ENCODE measurements at regions not wholly inside any gene's neighbourhood (a gene's known extent, or its start where the extent isn't known, plus 50 kb on each side); places are given as distances from the start of the nearest gene placed in this dataset.

GRCh38 chr6:227074-227782, 65.1 kb upstream of the DUSP22 start (continued):
- TF ChIP-seq ZBTB33 (IDR thresholded peaks at IDR 0.05) (no peak), EP300 (IDR thresholded peaks at IDR 0.05; ENCODE audit: borderline replicate concordance in 1 of 2, control insufficient read depth in 1 of 2, low read depth in 2 of 2, low read length in 2 of 2) (peak in 1 of 2 experiments; percentile 75; a peak in 2 of 4 replicates), FOS (IDR thresholded peaks at IDR 0.05; ENCODE audit: borderline replicate concordance, extremely low read depth, insufficient read length) (no peak), IKZF2 (IDR thresholded peaks at IDR 0.05) (peak; percentile 65 to 67; a peak in 3 of 4 replicates), MEF2A (IDR thresholded peaks at IDR 0.05; ENCODE audit: insufficient read depth, low read depth, low read length) (0 out of 2 replicates have a peak, but pooled peaks have one; percentile 49), BCLAF1 (IDR thresholded peaks at IDR 0.05) (no peak), YY1 (IDR thresholded peaks at IDR 0.05; ENCODE audit: low read depth, low read length) (peak; percentile 81), SP1 (IDR thresholded peaks at IDR 0.05; ENCODE audit: low read depth, low read length) (peak; percentile 38), SIX5 (IDR thresholded peaks at IDR 0.05; ENCODE audit: low read depth, low read length, severe bottlenecking) (no peak), NFIC (IDR thresholded peaks at IDR 0.05; ENCODE audit: low read depth, low read length) (no peak)
- TF ChIP-seq, protein P1, sequence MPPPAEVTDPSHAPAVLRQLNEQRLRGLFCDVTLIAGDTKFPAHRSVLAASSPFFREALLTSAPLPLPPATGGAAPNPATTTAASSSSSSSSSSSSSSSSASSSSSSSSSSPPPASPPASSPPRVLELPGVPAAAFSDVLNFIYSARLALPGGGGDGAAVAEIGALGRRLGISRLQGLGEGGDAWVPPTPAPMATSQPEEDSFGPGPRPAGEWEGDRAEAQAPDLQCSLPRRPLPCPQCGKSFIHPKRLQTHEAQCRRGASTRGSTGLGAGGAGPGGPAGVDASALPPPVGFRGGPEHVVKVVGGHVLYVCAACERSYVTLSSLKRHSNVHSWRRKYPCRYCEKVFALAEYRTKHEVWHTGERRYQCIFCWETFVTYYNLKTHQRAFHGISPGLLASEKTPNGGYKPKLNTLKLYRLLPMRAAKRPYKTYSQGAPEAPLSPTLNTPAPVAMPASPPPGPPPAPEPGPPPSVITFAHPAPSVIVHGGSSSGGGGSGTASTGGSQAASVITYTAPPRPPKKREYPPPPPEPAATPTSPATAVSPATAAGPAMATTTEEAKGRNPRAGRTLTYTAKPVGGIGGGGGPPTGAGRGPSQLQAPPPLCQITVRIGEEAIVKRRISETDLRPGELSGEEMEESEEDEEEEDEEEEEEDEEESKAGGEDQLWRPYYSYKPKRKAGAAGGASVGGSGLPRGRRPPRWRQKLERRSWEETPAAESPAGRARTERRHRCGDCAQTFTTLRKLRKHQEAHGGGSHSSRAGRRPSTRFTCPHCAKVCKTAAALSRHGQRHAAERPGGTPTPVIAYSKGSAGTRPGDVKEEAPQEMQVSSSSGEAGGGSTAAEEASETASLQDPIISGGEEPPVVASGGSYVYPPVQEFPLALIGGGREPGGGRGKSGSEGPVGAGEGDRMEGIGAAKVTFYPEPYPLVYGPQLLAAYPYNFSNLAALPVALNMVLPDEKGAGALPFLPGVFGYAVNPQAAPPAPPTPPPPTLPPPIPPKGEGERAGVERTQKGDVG (CRISPR knock-in tag; IDR thresholded peaks at IDR 0.05) = peak; percentile 75; the same call in 1 of the 2 replicates
- TF ChIP-seq, protein P2, sequence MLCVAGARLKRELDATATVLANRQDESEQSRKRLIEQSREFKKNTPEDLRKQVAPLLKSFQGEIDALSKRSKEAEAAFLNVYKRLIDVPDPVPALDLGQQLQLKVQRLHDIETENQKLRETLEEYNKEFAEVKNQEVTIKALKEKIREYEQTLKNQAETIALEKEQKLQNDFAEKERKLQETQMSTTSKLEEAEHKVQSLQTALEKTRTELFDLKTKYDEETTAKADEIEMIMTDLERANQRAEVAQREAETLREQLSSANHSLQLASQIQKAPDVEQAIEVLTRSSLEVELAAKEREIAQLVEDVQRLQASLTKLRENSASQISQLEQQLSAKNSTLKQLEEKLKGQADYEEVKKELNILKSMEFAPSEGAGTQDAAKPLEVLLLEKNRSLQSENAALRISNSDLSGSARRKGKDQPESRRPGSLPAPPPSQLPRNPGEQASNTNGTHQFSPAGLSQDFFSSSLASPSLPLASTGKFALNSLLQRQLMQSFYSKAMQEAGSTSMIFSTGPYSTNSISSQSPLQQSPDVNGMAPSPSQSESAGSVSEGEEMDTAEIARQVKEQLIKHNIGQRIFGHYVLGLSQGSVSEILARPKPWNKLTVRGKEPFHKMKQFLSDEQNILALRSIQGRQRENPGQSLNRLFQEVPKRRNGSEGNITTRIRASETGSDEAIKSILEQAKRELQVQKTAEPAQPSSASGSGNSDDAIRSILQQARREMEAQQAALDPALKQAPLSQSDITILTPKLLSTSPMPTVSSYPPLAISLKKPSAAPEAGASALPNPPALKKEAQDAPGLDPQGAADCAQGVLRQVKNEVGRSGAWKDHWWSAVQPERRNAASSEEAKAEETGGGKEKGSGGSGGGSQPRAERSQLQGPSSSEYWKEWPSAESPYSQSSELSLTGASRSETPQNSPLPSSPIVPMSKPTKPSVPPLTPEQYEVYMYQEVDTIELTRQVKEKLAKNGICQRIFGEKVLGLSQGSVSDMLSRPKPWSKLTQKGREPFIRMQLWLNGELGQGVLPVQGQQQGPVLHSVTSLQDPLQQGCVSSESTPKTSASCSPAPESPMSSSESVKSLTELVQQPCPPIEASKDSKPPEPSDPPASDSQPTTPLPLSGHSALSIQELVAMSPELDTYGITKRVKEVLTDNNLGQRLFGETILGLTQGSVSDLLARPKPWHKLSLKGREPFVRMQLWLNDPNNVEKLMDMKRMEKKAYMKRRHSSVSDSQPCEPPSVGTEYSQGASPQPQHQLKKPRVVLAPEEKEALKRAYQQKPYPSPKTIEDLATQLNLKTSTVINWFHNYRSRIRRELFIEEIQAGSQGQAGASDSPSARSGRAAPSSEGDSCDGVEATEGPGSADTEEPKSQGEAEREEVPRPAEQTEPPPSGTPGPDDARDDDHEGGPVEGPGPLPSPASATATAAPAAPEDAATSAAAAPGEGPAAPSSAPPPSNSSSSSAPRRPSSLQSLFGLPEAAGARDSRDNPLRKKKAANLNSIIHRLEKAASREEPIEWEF (IDR thresholded peaks at IDR 0.05; ENCODE audit: insufficient replicate concordance, low read depth, low read length) = no peak
- TF ChIP-seq, protein P3, sequence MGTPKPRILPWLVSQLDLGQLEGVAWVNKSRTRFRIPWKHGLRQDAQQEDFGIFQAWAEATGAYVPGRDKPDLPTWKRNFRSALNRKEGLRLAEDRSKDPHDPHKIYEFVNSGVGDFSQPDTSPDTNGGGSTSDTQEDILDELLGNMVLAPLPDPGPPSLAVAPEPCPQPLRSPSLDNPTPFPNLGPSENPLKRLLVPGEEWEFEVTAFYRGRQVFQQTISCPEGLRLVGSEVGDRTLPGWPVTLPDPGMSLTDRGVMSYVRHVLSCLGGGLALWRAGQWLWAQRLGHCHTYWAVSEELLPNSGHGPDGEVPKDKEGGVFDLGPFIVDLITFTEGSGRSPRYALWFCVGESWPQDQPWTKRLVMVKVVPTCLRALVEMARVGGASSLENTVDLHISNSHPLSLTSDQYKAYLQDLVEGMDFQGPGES (IDR thresholded peaks at IDR 0.05) = no peak
